ENCODE measurements at regions not wholly inside any gene's neighbourhood (a gene's known extent, or its start where the extent isn't known, plus 50 kb on each side); places are given as distances from the start of the nearest gene placed in this dataset.

GRCh38 chr3:176879710-176880109 lies 317.6 kb downstream of the TBL1XR1 start:
- 3% methylated on average over 1 of the region's 1 CpG for WGBS (ENCODE audit: low lambda C conversion rate)
- no peaks in the 10 kb centered on the region for H3K9me3 ChIP-seq (ENCODE audit: low read length)
- in situ Hi-C loops (cut with HindIII; ENCODE audit: extremely low pct_ligation_motif_present, low pct_unique_long_range_greater_than_20kb) (no loop called here), intact Hi-C loops (cut with micrococcal nuclease; ENCODE audit: unreplicated experiment) (no loop called here)
- H3K27ac ChIP-seq (ENCODE audit: extremely low read length, insufficient read depth, low read length), result no peak overlapping the region
- DNase-seq (ENCODE audit: low spot score) (no peak), ATAC-seq (no peak), FAIRE-seq (no peak)
- H3K27me3 ChIP-seq (ENCODE audit: control insufficient read depth in 1 of 2, insufficient read depth in 2 of 2, low read length in 2 of 2), result peaks cover 0 to 4% of the 10 kb centered on the region in 2 experiments; a peak in 1 of 5 replicates
- no peak overlapping the region for H3K9ac ChIP-seq (ENCODE audit: insufficient read depth, low read depth, low read length)
- ChIA-PET CTCF (ENCODE audit: low intra/inter-chr PET ratio, low total read pairs) (no interaction called here), POLR2A (no interaction called here)
- no peak overlapping the region for H3K4me2 ChIP-seq (ENCODE audit: low read depth, low read length)
- no peaks in the 10 kb centered on the region for H3K4me1 ChIP-seq (ENCODE audit: insufficient read depth, low read length)
- no TSS peak for BruUV-seq (replicated peaks)
- no peak overlapping the region for H3K4me3 ChIP-seq (replicated peaks in 1 of 3; ENCODE audit: insufficient read depth in 1 of 3, low read depth in 2 of 3, low read length in 3 of 3)
- no peaks in the 10 kb centered on the region for H3K79me2 ChIP-seq (ENCODE audit: insufficient read depth, low read length)
- no peaks in the 10 kb centered on the region for H4K20me1 ChIP-seq (ENCODE audit: insufficient read depth, low read length)
- no peaks in the 10 kb centered on the region for H3K36me3 ChIP-seq (replicated peaks in 1 of 2; ENCODE audit: control insufficient read depth in 1 of 2, insufficient read depth in 2 of 2, low read length in 2 of 2)
- no peak overlapping the region for H2AFZ ChIP-seq (ENCODE audit: low read length)
- TF ChIP-seq ZSCAN29 (CRISPR knock-in tag; conservative IDR thresholded peaks at IDR 0.05), result no peak
- no peak for TF ChIP-seq ARID3A (IDR thresholded peaks at IDR 0.05; ENCODE audit: low read depth, low read length)
- no peak for TF ChIP-seq ZNF274 (CRISPR knock-in tag; IDR thresholded peaks at IDR 0.05)
- TF ChIP-seq SIX4 (CRISPR knock-in tag; IDR thresholded peaks at IDR 0.05), result no peak
- no peak for TF ChIP-seq SP1 (IDR thresholded peaks at IDR 0.05)
- no peak for TF ChIP-seq SP1 (CRISPR knock-in tag; IDR thresholded peaks at IDR 0.05)
- TF ChIP-seq, protein P1, sequence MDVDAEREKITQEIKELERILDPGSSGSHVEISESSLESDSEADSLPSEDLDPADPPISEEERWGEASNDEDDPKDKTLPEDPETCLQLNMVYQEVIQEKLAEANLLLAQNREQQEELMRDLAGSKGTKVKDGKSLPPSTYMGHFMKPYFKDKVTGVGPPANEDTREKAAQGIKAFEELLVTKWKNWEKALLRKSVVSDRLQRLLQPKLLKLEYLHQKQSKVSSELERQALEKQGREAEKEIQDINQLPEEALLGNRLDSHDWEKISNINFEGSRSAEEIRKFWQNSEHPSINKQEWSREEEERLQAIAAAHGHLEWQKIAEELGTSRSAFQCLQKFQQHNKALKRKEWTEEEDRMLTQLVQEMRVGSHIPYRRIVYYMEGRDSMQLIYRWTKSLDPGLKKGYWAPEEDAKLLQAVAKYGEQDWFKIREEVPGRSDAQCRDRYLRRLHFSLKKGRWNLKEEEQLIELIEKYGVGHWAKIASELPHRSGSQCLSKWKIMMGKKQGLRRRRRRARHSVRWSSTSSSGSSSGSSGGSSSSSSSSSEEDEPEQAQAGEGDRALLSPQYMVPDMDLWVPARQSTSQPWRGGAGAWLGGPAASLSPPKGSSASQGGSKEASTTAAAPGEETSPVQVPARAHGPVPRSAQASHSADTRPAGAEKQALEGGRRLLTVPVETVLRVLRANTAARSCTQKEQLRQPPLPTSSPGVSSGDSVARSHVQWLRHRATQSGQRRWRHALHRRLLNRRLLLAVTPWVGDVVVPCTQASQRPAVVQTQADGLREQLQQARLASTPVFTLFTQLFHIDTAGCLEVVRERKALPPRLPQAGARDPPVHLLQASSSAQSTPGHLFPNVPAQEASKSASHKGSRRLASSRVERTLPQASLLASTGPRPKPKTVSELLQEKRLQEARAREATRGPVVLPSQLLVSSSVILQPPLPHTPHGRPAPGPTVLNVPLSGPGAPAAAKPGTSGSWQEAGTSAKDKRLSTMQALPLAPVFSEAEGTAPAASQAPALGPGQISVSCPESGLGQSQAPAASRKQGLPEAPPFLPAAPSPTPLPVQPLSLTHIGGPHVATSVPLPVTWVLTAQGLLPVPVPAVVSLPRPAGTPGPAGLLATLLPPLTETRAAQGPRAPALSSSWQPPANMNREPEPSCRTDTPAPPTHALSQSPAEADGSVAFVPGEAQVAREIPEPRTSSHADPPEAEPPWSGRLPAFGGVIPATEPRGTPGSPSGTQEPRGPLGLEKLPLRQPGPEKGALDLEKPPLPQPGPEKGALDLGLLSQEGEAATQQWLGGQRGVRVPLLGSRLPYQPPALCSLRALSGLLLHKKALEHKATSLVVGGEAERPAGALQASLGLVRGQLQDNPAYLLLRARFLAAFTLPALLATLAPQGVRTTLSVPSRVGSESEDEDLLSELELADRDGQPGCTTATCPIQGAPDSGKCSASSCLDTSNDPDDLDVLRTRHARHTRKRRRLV (CRISPR knock-in tag; IDR thresholded peaks at IDR 0.05), result no peak
- TF ChIP-seq MAZ (IDR thresholded peaks at IDR 0.05; ENCODE audit: borderline replicate concordance, low read depth, low read length), result no peak
- no peak for TF ChIP-seq MAZ (CRISPR knock-in tag; IDR thresholded peaks at IDR 0.05; ENCODE audit: low read depth)
- no peak for TF ChIP-seq NFAT5 (CRISPR knock-in tag; IDR thresholded peaks at IDR 0.05)
- TF ChIP-seq EP300 (IDR thresholded peaks at IDR 0.05; ENCODE audit: low read depth in 2 of 2, low read length in 2 of 2), result no peak
- TF ChIP-seq EP300 (CRISPR knock-in tag; IDR thresholded peaks at IDR 0.05; ENCODE audit: borderline replicate concordance), result no peak
- TF ChIP-seq CBX5 (CRISPR knock-in tag; IDR thresholded peaks at IDR 0.05; ENCODE audit: borderline replicate concordance), result no peak
- TF ChIP-seq ZZZ3 (CRISPR knock-in tag; IDR thresholded peaks at IDR 0.05; ENCODE audit: borderline replicate concordance), result no peak
- TF ChIP-seq LCORL (IDR thresholded peaks at IDR 0.05), result no peak
- no peak for TF ChIP-seq LCORL (CRISPR knock-in tag; IDR thresholded peaks at IDR 0.05)
